Mesenchymal stem cell (in vitro differentiated cells and primary cell): ENCODE measurements at regions not wholly inside any gene's neighbourhood (a gene's known extent, or its start where the extent isn't known, plus 50 kb on each side); places are given as distances from the start of the nearest gene placed in this dataset.

Experiments used
- DNase-seq: peaks from one replicate; pipeline ENCODE4 v3.0.0-alpha.2; 2013
- H2AFZ ChIP-seq: one replicate; pipeline ENCODE4 v1.6.1; 2013; ENCODE audit warnings: low read depth, mild to moderate bottlenecking, control low read depth, inconsistent platforms, low read length, moderate library complexity
- H2AK5ac ChIP-seq: 2 replicates; pipeline ENCODE4 v1.6.1; 2013; ENCODE audit warnings: low read length, moderate library complexity, mild to moderate bottlenecking, inconsistent platforms; ENCODE audit not compliant: severe bottlenecking
- H2BK120ac ChIP-seq: one replicate; pipeline ENCODE4 v1.6.1; 2013; ENCODE audit warnings: low read depth, mild to moderate bottlenecking, inconsistent platforms, low read length, moderate library complexity
- H2BK12ac ChIP-seq, 2 experiments: one replicate each; pipeline ENCODE4 v1.6.1; 2013; ENCODE audit warnings: inconsistent platforms in 2 of 2, low read length in 2 of 2, mild to moderate bottlenecking in 2 of 2, moderate library complexity in 2 of 2, control low read depth in 1 of 2
- H2BK15ac ChIP-seq: one replicate; pipeline ENCODE4 v1.6.1; 2013; ENCODE audit warnings: mild to moderate bottlenecking, low read depth, inconsistent platforms; ENCODE audit not compliant: poor library complexity, severe bottlenecking
- H2BK5ac ChIP-seq: 2 replicates; pipeline ENCODE4 v1.6.1; 2013; ENCODE audit warnings: low read depth, mild to moderate bottlenecking, low read length, control low read depth, inconsistent platforms; ENCODE audit not compliant: poor library complexity, severe bottlenecking
- H3K14ac ChIP-seq, 2 experiments: one replicate each; pipeline ENCODE4 v1.6.1; 2013; ENCODE audit warnings: inconsistent platforms in 2 of 2, low read length in 2 of 2, control low read depth in 1 of 2, mild to moderate bottlenecking in 1 of 2, moderate library complexity in 1 of 2
- H3K18ac ChIP-seq, 2 experiments: one replicate each; pipeline ENCODE4 v1.6.1; 2013; ENCODE audit warnings: inconsistent platforms in 2 of 2, low read length in 2 of 2, control low read depth in 1 of 2, low read depth in 1 of 2, mild to moderate bottlenecking in 1 of 2
- H3K23ac ChIP-seq, 2 experiments: one replicate each; pipeline ENCODE4 v1.6.1; 2013; ENCODE audit warnings: inconsistent platforms in 2 of 2, low read length in 2 of 2, mild to moderate bottlenecking in 2 of 2, moderate library complexity in 2 of 2, control low read depth in 1 of 2
- H3K27ac ChIP-seq: 2 replicates; pipeline ENCODE4 v1.5.1; 2013; ENCODE audit warnings: mild to moderate bottlenecking, moderate library complexity, low read length, control low read depth, inconsistent platforms; ENCODE audit not compliant: poor library complexity, severe bottlenecking
- H3K27me3 ChIP-seq, 2 experiments: 2 replicates each; pipeline versions ENCODE4 v1.6.1 to v1.7.0; 2013; ENCODE audit warnings: low read length in 2 of 2, mild to moderate bottlenecking in 2 of 2, moderate library complexity in 2 of 2, control low read depth in 1 of 2, inconsistent platforms in 1 of 2; ENCODE audit not compliant: control insufficient read depth in 1 of 2, insufficient read depth in 1 of 2
- H3K36me3 ChIP-seq, 2 experiments: 2 replicates each; pipeline versions ENCODE4 v1.6.1 to v1.7.0; 2013; ENCODE audit warnings: low read length in 2 of 2, control low read depth in 1 of 2, inconsistent platforms in 1 of 2, low read depth in 1 of 2, mild to moderate bottlenecking in 1 of 2; ENCODE audit not compliant: insufficient read depth in 2 of 2, control insufficient read depth in 1 of 2
- H3K4ac ChIP-seq, 2 experiments: one replicate each; pipeline ENCODE4 v1.6.1; 2013; ENCODE audit warnings: inconsistent platforms in 2 of 2, low read length in 2 of 2, mild to moderate bottlenecking in 2 of 2, moderate library complexity in 2 of 2, control low read depth in 1 of 2, low read depth in 1 of 2
- H3K4me1 ChIP-seq: 2 replicates; pipeline ENCODE4 v1.6.1; 2013; ENCODE audit warnings: low read depth, low read length, control low read depth; ENCODE audit not compliant: control insufficient read depth, insufficient read depth
- H3K4me2 ChIP-seq: 2 replicates; pipeline ENCODE4 v1.6.1; 2013; ENCODE audit warnings: low read length, mild to moderate bottlenecking, inconsistent platforms; ENCODE audit not compliant: poor library complexity, severe bottlenecking
- H3K4me3 ChIP-seq, 2 experiments: 2 replicates each; pipeline versions ENCODE4 v1.5.1 to v1.7.0; 2013; ENCODE audit warnings: low read length in 2 of 2, mild to moderate bottlenecking in 2 of 2, control low read depth in 1 of 2, low read depth in 1 of 2; ENCODE audit not compliant: insufficient read depth in 1 of 2
- H3K79me1 ChIP-seq: replicated peaks from 2 replicates; pipeline ENCODE4 v1.6.1; 2013; ENCODE audit warnings: mild to moderate bottlenecking, control low read depth, low read length, inconsistent platforms; ENCODE audit not compliant: poor library complexity, severe bottlenecking
- H3K9ac ChIP-seq: 2 replicates; pipeline ENCODE4 v1.7.0; 2013; ENCODE audit warnings: mild to moderate bottlenecking, low read length, moderate library complexity
- H3K9me3 ChIP-seq: 2 replicates; pipeline ENCODE4 v1.7.0; 2013; ENCODE audit warnings: mild to moderate bottlenecking, low read length; ENCODE audit not compliant: control insufficient read depth
- H4K8ac ChIP-seq: one replicate; pipeline ENCODE4 v1.6.1; 2013; ENCODE audit warnings: inconsistent platforms, mild to moderate bottlenecking, low read length, moderate library complexity
- H4K91ac ChIP-seq: one replicate; pipeline ENCODE4 v1.6.1; 2013; ENCODE audit warnings: mild to moderate bottlenecking, low read length, inconsistent platforms
- WGBS: methylation state at CpG from one replicate; pipeline ENCODE4 v1.1.7; 2013; ENCODE audit warnings: mixed read lengths; 5-methylcytosine and 5-hydroxymethylcytosine counted together

GRCh38 chr5:66361070-66361469 is 217.0 kb downstream of the SREK1 start:
- Histone ChIP-seq H3K36me3 (no peaks in the 10 kb centered on the region), H3K27me3 (peaks cover 0 to 7% of the 10 kb centered on the region in 2 experiments), H2AFZ (no peak overlapping the region), H3K79me1 (no peaks in the 10 kb centered on the region), H4K8ac (no peak overlapping the region), H2BK12ac (no peak overlapping the region), H3K9ac (no peak overlapping the region), H3K4me1 (no peaks in the 10 kb centered on the region), H3K14ac (no peak overlapping the region), H2BK120ac (no peak overlapping the region), H3K4ac (no peak overlapping the region), H2BK15ac (no peak overlapping the region), H3K4me2 (no peak overlapping the region), H3K23ac (no peak overlapping the region), H3K4me3 (no peak overlapping the region), H3K9me3 (no peaks in the 10 kb centered on the region), H3K18ac (no peak overlapping the region), H2BK5ac (no peak overlapping the region), H2AK5ac (no peak overlapping the region), H3K27ac (no peak overlapping the region), H4K91ac (no peak overlapping the region)
- no peak for DNase-seq
- 70% methylated on average over 3 of the region's 3 CpGs for WGBS

GRCh38 chr5:66362046-66362445 is 217.9 kb downstream of the SREK1 start:
- Histone ChIP-seq H4K91ac (peak overlapping the region; percentile 8), H2BK12ac (no peak overlapping the region), H3K4me3 (no peak overlapping the region), H3K79me1 (no peaks in the 10 kb centered on the region), H3K9me3 (no peaks in the 10 kb centered on the region), H3K18ac (no peak overlapping the region), H2BK120ac (no peak overlapping the region), H2AFZ (no peak overlapping the region), H3K27me3 (peaks cover 0 to 7% of the 10 kb centered on the region in 2 experiments), H3K4me2 (no peak overlapping the region), H3K23ac (no peak overlapping the region), H3K27ac (no peak overlapping the region), H3K4ac (no peak overlapping the region), H3K36me3 (no peaks in the 10 kb centered on the region), H3K9ac (no peak overlapping the region), H2BK15ac (no peak overlapping the region), H2BK5ac (no peak overlapping the region), H2AK5ac (no peak overlapping the region), H4K8ac (no peak overlapping the region), H3K4me1 (no peaks in the 10 kb centered on the region), H3K14ac (no peak overlapping the region)
- DNase-seq: no peak
- 63% methylated on average over 6 of the region's 6 CpGs for WGBS

- Histone ChIP-seq H3K27ac (no peak overlapping the region), H3K9ac (no peak overlapping the region), H2BK12ac (no peak overlapping the region), H4K91ac (no peak overlapping the region), H3K9me3 (no peaks in the 10 kb centered on the region), H2BK120ac (no peak overlapping the region), H3K14ac (no peak overlapping the region), H4K8ac (no peak overlapping the region), H3K4ac (no peak overlapping the region), H3K4me2 (no peak overlapping the region), H3K4me3 (no peak overlapping the region), H2AFZ (no peak overlapping the region), H3K27me3 (peaks cover 0 to 11% of the 10 kb centered on the region in 2 experiments), H3K18ac (no peak overlapping the region), H3K4me1 (no peaks in the 10 kb centered on the region), H3K79me1 (no peaks in the 10 kb centered on the region), H3K36me3 (no peaks in the 10 kb centered on the region), H2BK5ac (no peak overlapping the region), H2AK5ac (no peak overlapping the region), H3K23ac (no peak overlapping the region), H2BK15ac (no peak overlapping the region)
- 87% methylated on average over 4 of the region's 4 CpGs for WGBS
- DNase-seq: no peak
Observed at GRCh38 chr5:66362687-66363086, 218.6 kb downstream of the SREK1 start.

- H4K91ac ChIP-seq: no peak overlapping the region
- H2BK5ac ChIP-seq: no peak overlapping the region
- no peak overlapping the region for H3K27ac ChIP-seq
- no peak overlapping the region for H3K4ac ChIP-seq
- no peak overlapping the region for H3K4me2 ChIP-seq
- H2BK15ac ChIP-seq: no peak overlapping the region
- H3K36me3 ChIP-seq: no peaks in the 10 kb centered on the region
- no peak overlapping the region for H2AFZ ChIP-seq
- no peak overlapping the region for H2BK120ac ChIP-seq
- H4K8ac ChIP-seq: no peak overlapping the region
- H3K23ac ChIP-seq: no peak overlapping the region
- 57% methylated on average over 1 of the region's 2 CpGs for WGBS
- H3K27me3 ChIP-seq: peaks cover 0 to 14% of the 10 kb centered on the region in 2 experiments
- H3K18ac ChIP-seq: no peak overlapping the region
- H3K14ac ChIP-seq: no peak overlapping the region
- DNase-seq: no peak
- no peak overlapping the region for H2AK5ac ChIP-seq
- H3K79me1 ChIP-seq: no peaks in the 10 kb centered on the region
- H2BK12ac ChIP-seq: no peak overlapping the region
- H3K9ac ChIP-seq: no peak overlapping the region
- no peaks in the 10 kb centered on the region for H3K4me1 ChIP-seq
- no peaks in the 10 kb centered on the region for H3K9me3 ChIP-seq
- H3K4me3 ChIP-seq: no peak overlapping the region
Observed at GRCh38 chr5:66363097-66363496, 219.0 kb downstream of the SREK1 start.
